HL-60/S4 (cell line): ENCODE measurements at regions not wholly inside any gene's neighbourhood (a gene's known extent, or its start where the extent isn't known, plus 50 kb on each side); places are given as distances from the start of the nearest gene placed in this dataset.
"Not testable (repeated sequence)": the region's sequence is repeated elsewhere in the genome, so short reads cannot be mapped to it uniquely, and the experiment has no call there.

Source experiments
- in situ Hi-C: fragments of 300-500 bp; cut with MboI; formaldehyde crosslinking; loops from 2 replicates; pipeline ENCODE4 v1.14.3; 2022; ENCODE audit warnings: low sequenced_read_pairs

DNA sequence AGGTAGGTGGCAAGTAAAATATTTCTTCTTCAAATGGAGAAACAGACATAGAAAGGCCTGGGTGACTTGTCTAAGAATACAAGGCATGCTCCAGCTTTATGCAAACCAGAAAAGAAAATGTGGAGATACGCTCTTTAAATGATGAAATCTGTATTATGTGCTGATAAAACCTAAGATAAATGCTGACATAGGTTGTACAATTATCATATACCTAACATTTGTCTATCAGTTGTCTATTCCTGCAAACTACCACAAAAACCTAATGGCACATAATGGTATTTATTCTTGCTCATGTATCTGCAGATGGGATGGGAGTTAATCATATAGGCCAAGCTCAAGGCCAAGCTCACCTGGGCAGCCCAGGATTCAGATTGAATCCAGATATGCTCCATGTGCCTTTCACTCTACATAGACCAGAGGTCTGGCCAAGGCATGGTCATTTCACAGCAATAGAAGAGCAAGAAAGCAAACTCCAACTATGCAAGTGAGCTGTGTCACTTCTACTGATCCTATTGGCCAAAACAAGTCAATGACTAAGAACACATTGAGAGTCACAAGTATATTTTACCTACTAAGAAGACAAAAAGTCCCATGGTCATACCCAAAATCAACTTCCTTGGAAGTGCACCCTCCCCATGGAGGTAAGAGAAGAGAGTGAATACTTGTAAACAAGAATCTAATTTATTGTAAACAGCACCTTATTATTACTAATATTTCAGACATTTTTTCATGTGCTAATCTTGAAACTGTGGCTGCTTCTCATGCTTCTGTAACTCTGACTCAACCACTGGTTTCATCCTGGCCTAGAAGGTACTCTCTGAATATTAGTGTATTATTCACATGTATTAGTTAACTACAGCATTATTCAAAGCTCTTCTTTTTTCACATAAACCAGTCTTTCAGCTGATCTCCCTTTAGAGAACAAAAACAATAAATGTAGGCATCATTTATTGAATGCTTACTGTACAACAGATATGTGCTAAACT lies 270.7 kb upstream of the SOX9 start:
- in situ Hi-C loops: no loop called here

DNA sequence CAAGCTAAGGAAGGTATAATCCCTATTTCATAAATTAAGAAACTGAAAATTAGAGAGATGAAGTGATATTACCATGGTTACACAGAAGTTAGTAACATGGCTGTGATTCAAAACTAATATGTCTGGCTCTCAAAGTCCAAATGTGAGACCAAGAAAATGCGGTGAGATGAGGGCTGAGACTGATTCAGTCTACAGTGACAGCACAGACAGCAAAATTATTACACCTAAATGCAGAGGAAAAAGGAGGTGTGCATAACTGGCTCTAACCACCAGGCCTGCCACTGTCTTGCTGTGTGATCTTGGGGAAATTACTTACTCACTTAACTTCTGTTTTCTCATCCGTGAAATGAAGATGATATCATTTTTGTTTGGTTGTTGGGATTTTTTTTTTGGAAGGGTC lies 270.0 kb upstream of the SOX9 start:
- in situ Hi-C loops: no loop called here

DNA sequence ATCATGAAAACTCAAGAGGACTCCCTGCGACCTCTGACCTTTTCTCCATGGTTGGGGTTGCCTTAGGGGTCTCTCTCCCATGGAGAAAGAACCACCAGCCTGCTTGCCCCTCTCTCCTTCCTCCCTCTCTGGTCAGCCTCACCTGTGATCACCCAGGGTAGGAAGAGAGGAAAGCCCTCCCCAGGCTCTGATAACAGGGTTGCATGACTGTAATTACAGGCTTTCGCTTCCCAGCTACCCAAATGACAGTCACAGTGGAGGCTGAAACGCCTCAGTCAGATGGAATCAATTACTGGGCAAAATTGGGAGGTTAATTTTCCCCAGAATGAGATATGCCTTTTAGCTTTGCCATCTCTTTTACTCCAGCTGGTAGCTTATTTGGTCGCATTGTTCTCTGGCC lies 265.8 kb upstream of the SOX9 start:
- in situ Hi-C loops: no loop called here

DNA sequence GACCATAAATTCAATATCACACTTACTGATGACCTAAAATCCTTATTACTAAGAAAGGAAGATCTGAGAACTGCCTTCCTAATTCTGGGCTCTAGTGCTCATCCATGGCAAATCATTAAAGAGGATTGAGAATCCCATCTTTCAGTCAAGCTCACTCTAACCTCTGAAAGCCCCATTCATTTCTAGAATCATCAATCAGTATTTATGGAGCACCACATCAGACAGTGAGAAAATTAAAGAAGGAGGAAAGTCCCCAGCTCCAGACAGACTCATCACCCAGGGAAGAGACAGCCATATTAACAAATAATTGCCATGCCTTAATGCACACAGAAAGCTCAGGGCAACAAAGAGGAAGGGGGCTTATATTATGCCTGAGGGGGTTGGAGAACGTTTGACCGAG lies 256.1 kb upstream of the SOX9 start:
- in situ Hi-C loops: no loop called here

GRCh38 chr17:71866095-71866494 lies 254.7 kb upstream of the SOX9 start:
- in situ Hi-C loops: no loop called here

DNA sequence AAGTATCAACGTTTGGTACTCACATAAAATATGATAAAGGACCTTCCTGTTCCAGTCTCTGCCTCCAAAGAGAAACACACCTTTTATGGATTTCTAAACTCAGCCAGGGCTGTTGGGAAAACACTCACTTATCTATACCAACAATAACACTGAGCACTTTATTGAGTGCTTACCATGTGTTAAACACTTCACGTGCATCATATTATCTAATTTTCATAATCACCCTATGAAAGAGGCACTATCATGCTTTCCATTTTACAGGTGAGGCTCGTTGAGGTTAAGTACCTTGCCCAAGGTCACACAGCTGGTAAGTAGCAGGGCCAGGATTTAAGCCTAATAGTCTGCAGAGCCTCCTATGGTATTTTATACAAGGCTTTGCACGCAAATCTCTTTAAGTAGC lies 251.5 kb upstream of the SOX9 start:
- in situ Hi-C loops: no loop called here

- in situ Hi-C loops: no loop called here
Measured at GRCh38 chr17:71869841-71870545, 250.8 kb upstream of the SOX9 start.

DNA sequence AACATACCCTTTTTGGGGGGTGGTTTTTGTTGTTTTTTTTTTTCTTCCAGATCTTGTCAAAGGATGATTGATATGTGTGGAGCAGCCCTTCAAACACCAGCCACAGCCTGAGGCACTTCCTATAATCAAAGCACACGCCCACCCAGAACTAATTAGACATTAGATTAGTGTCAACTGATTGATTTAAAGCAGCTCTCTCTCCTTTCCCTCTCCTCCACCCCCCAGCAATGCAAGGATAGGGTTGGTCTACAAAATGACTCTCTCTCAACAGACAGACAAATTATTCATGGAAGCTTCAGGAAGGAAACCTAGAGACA lies 250.3 kb upstream of the SOX9 start:
- in situ Hi-C loops: no loop called here

DNA sequence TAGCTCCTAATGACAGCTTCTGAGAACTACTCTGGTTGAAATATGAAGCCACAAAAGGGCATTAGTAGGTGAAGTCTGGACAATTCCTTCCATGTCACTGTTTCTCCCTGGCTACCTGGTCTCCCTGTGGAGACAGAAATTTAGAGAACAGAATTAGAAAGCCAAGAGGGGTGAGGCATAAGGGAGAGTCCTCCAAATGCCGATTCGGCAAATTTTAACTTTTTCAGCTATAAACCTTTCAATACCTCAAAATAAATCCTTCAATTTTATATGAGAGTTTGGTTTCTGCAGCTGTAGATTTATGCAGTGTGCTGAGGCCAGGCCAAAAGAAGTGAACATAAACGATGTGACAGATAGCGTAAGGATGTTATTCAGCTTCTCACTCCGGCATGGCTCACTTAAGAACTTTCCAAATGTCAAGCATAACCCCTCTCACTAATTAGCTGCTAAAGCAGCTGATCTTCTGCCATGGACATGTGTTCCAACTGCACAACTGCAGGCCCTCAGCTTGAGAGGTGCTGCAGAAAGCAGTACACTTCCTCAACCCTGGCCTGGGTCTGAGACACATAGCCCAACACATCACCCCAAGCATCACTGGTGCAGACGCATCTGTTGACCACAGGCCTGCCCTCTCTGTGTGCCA lies 247.9 kb upstream of the SOX9 start:
- in situ Hi-C loops: no loop called here

DNA sequence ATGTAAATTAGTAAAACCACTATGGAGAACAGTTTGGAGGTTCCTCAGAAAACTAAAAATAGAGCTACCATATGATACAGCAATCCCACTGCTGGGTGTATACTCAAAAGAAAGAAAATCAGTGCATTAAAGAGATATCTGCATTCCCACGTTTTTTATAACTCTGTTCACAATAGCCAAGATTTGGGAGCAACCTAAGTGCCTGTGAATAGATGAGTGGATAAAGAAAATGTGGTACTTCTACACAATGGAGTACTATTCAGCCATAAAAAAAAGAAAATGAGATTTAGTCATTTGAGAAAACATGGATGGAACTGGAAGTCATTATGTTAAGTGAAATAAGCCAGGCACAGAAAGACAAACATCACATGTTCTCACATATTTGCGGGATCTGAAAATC lies 246.0 kb upstream of the SOX9 start:
- in situ Hi-C loops: not testable (repeated sequence)

DNA sequence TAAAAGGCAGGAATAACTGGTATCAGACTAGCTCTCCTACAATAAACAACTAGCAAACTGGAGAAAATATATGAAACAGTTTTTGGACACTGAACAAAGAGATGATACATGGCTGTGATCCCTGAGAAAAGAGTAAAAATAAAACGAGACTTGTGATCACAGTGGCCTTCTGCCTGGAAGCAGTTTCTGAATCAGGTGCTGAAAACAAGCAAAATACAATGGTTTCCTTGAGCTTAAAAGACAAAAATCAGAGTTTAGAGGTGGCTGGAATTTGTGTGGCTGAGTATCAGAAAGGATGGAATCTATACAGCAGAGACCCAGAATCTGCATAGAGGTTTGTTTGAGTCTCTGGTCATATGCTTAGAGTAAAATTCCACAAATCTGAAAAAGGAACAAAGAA lies 242.5 kb upstream of the SOX9 start:
- in situ Hi-C loops: no loop called here

DNA sequence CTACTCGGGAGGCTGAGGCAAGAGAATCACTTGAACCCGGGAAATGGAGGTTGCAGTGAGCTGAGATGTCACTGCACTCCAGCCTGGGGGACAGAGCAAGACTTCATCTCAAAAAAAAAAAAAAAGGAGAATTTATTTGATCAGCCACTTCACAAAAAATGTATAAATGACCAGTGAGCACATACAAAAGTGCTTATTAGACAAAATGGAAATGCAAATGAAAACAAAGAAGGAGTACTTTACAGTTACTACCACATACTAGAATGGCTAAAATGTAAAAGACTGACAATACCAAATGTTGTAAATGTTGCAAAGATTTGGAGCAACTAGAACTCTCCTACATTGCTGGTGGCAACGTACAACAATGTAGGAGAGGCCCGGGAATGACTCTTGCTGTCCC lies 241.8 kb upstream of the SOX9 start:
- in situ Hi-C loops: no loop called here

- in situ Hi-C loops: no loop called here
Measured at GRCh38 chr17:71881041-71881440, 239.8 kb upstream of the SOX9 start.

GRCh38 chr17:71881581-71881980 lies 239.2 kb upstream of the SOX9 start:
- in situ Hi-C loops: no loop called here

DNA sequence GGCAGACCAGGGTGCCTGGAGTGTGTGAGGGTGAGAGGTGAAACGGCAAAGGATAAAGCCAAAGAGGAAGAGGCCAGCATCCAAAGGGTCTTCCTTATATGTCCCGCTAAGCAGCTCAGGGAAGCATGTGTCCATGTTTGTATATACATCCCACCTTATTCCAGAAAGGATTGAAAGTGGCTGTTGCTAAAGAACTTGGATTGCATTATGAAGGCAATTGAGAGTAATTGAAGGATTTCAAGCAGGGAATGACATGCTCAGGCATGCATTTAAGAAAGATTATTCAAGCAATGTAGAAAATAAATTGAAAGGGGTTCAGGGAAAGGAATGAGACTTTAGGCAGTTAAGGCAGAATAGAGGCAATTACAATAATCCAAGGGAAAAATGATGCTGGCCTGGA lies 237.6 kb upstream of the SOX9 start:
- in situ Hi-C loops: no loop called here

DNA sequence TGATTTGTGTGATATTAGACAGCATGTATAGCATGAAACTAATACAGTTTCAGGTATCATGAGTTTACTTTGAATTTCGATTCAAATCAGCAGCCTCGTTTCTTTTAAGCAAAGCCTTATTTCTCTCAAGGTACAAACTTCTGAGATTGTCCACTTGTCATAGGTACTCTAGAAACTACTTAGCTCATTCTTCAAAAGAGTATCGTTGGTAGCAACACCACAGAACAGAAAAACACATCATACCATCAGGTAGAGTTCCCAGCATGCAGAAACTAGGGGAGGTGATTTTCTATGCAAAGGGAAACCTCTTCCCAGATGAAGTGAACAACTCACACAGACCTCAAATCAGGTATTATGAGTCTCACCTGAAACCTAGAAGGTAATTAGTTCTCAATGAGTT lies 237.0 kb upstream of the SOX9 start:
- in situ Hi-C loops: no loop called here

DNA sequence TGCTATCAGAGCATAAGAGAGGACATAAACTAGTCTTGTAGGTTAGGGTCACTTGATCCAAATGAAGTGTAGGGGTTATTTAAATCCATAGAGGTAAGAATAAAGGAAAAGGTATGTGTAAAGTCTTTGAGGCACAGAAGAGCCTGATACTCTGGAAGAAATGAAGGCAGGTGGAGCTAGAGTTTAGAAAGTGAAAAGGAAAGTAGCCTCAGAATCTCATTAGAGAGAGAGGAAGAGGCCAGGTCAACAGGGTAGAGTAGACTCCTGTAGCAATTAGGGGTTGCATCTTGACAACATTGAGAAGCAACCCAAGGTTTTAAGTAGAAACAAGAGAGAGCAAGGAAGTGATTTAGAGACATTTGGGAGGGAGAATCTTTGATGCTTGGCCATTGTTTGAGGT lies 235.2 kb upstream of the SOX9 start:
- in situ Hi-C loops: no loop called here

GRCh38 chr17:71899317-71899716 lies 221.5 kb upstream of the SOX9 start:
- in situ Hi-C loops: no loop called here

GRCh38 chr17:71900621-71901229 lies 220.1 kb upstream of the SOX9 start:
- in situ Hi-C loops: no loop called here

DNA sequence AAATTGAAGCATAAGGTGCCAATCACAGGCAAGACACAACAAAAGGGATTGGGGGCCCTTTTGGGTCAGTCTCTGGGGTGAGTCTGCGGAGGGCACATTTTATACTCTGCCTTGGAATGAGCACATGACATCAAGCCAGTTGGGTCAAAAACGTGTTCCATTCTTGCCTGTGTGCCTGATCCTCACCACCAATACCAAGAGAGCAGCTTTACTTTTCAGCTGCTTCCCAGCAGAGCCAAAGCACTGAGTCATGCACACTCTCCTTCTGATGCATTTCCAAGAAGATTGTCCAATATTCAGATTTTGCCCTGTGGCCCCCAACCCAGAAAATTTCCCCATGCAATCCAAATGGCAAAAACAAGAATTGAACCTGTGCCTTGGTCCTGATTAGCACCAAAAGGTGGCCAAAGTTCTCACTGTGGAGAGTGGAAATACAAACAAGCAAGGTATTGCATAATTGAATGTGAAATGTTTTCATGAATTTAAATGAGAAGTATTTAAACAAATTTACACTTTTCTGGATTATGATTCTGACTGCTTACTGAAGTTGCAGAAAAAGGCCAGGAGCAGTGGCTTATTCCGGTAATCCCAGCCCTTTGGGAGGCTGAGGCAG lies 217.8 kb upstream of the SOX9 start:
- in situ Hi-C loops: no loop called here

DNA sequence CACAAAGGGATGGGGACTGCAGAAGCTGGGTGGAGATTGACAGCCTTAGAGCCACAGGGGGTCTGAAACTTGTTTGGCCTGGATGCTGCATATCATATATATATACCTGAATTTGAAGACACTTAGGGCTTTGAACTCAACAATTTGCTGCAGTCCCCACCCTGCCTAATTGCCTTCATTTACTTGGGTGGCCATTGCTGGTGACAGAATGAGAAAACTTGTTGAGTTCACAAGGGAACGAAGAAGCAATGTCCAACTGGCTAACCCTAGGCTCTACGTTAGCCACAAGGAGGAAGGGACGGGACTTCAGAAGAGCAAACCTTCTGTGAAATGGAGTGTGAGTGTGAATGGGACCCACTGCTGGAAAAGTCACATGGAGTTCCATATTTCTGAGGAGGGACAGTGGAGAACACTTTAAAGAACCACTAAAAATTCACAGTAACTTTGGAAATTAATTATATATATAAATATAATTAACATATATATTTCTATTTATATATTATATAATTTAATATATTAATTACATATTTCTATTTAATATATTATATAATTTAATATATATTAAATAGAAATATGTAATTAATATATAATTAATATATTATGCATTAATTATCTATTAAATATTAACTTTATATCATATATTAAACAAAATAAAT lies 215.3 kb upstream of the SOX9 start:
- in situ Hi-C loops: no loop called here
